ENCODE measurements at regions not wholly inside any gene's neighbourhood (a gene's known extent, or its start where the extent isn't known, plus 50 kb on each side); places are given as distances from the start of the nearest gene placed in this dataset.
"Not testable (repeated sequence)": the region's sequence is repeated elsewhere in the genome, so short reads cannot be mapped to it uniquely, and the experiment has no call there.

DNA sequence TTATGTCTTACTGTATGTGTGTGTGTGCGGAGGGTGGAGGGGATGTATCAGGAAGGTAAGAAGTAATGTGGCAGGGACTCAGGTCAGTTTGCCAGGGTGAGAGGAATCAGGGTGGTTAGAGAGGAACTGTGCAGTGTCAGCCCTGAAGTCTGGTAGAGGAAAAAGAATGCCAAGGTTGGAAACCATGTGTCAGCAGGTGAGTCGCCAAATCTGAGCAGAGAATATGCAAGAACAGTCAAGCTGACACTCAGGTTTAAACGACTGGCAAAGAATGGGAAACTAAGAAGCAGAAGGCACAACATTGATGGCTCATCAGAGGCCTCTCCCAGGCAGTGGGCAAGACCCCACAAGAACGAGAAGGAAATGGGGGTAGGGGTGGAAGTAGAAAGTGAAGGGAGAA lies 107.5 kb upstream of the TBX18 start:
- no peak for DNase-seq (ENCODE audit: low read depth)

DNA sequence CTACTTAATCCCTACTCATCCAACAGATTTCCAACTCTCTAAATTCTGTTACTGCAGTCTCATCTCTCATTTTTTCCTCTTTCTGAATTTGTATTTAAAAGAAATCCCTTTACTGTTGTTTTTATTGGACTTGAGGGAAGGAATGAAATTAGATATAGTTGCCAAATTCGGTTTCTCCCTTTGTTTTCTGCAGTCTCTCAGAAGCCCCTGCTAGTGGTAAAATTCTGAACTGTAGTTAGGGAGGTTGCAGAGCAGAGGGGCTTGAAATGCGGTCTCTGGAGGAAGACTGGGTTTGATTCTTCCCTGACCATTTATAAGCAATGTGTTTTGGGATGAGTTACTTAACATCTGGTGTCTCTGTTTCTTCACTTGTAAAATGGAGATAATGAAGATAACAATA lies 106.3 kb upstream of the TBX18 start:
- no peak for DNase-seq (ENCODE audit: low read depth)

DNA sequence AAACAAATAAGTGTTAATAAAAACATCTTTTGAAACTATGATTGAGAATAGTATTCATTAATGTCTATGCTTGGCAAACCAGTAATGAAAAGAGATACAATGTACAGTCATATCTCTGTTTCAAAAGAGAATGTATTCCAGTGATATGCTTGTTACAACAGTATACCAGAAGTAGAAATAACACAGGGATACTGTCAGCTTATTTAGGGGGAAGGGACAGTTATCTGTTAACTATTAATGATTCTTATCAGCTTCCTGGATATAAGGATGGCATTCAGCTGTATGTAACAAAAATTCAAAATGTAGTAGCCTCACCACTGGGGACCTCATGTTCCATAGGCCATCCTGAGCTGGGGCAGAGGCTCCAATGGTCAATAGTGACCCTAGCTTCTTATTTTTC lies 103.8 kb upstream of the TBX18 start:
- no peak for DNase-seq (ENCODE audit: low read depth)

DNA sequence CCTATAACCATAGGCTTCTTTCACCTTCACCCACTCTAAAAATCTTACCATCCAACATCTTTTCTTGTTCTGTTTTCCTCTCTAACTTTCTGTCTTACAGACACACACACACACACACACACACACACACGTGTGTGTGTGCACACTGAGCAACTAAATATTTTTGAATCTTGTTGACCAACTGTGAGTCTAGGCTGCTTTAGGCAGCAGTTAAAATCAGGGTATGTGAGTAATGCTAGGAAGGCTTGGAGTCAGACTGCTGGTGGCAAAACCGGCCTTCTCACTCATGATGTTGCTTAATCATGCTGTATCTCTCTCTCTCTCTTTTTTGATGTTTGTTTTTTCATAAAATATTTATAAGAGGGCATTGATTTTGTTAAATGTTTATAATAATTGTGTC lies 103.1 kb upstream of the TBX18 start:
- peak; percentile 78 for DNase-seq (ENCODE audit: low read depth)

DNA sequence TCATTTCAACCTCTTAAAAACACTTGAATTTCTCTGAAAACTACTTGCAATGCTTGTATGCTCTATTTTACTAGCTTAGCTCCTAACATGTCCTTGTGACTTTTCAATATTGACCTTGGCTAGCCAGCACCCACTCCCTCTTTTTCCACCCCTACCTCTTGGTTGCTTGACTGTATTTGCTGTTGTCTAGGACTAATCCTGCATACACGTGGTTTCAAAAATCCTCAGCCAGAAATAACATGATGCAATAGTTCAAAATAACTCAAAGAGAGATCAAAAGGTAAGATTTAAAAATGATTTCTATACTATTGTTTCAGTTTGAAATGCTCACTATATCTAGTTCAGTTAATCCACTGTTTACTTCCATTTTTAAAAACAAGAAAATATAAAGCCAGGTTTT lies 102.3 kb upstream of the TBX18 start:
- peak; percentile 60 for DNase-seq (ENCODE audit: low read depth)

DNA sequence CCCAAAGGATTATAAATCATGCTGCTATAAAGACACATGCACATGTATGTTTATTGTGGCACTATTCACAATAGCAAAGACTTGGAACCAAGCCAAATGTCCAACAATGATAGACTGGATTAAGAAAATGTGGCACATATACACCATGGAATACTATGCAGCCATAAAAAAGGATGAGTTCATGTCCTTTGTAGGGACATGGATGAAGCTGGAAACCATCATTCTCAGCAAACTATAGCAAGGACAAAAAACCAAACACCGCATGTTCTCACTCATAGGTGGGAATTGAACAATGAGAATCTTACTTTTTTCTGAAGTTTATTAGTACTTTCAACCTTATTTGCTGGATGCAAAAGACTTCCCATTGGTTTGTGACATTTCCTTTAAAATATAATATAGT lies 101.0 kb upstream of the TBX18 start:
- not testable (repeated sequence) for DNase-seq (ENCODE audit: low read depth)

DNA sequence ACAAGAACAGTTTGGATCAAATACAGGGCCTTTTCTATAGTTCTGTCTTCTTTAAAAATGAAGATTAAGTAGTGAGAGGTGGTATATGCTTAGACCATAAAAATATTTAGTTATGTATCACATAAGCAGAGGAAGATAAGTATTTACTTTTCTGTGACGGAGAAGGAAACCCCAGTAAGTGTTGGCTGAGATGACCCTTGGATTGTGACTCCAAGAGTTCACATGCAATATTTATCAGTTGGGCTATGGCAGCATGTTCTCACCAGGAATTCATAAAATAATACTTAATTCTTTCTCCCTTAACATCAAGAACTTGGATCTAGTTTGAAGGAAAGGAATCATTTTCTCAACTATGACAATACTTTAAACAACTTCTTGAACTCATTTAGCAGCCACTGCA lies 98.4 kb upstream of the TBX18 start:
- no peak for DNase-seq (ENCODE audit: low read depth)

DNA sequence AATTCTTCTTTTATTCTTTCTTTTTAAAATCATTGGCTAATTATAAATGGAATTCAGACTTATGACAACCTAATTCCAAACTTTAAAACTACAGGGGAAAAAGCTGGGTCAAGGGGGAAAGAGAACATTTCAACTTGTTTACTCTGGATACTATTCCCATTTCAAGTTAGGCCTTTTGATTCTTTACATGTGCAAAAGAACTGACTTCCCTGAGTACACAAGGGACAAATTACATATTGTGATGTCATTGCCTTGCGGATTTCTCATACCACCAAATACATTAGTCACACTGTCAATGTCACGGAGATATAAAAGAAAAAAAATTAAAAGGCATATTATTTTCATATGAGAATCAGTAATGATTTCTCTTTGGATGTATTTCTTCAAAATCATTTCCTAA lies 96.5 kb upstream of the TBX18 start:
- DNase-seq (ENCODE audit: low read depth) = no peak

DNA sequence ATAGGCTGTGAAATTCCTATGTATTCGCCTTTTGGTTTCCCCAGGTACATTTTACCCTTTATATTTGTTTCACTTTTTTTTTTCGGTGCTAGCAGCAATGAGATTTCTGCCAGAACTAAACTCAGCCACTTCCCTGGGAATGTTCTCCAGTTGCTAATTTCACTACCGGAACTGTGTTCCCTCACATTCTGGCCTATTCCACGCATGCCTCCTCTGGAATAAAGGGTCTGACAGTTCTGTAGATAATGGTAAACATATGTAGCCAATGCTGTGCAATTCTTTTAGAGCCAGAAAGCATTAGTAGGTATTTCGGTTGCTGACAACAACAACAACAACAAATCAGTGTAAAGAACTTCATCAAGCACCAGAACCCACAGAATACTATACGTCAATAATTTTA lies 96.1 kb upstream of the TBX18 start:
- DNase-seq (ENCODE audit: low read depth) = no peak

DNA sequence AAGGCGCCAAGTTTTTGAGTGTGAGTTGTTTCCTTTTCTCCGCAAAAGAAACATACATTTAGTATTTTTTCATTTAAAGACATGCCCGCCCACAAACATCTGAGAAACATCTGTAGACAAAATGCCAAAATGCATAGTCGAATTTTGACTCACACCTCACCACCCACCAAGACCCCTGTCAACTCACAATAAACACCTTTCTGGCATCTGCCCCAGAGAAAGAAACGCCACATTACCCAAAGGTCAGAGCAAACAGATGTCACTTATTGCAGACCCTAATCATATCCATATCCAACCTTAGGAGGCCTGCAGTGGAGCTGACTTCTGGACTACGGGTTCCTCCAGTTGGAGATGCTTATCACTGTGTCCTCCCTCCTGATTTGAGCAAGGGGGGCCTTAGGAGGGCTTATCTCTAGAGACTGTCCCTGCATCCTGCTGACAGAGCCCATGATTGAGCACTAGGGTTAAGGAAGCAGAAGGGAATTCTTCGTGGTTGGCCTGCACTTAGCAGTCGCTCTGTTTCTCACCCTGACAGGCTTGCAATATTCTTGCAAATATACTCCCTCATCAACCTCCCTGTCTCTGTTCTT lies 90.5 kb upstream of the TBX18 start:
- DNase-seq (ENCODE audit: low read depth) = no peak

DNA sequence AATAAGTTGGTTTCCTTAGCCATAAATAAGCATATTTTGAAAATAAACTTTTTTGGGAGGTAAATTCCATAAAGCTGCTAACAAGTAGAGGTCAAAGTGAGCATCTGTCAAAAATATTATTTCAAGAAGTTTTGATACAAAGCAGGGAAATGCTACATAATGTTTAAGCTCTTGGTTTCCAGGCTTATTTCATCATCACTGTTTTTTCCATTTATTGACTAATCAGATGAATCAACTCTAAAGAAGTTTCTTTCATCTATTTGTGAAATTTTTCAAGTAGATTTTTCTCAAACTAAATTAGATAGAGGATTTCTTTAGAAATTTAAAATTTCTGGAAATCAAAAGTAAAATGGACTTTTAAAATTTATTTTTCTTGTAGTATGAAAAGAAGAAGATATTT lies 89.5 kb upstream of the TBX18 start:
- no peak for DNase-seq (ENCODE audit: low read depth)

DNA sequence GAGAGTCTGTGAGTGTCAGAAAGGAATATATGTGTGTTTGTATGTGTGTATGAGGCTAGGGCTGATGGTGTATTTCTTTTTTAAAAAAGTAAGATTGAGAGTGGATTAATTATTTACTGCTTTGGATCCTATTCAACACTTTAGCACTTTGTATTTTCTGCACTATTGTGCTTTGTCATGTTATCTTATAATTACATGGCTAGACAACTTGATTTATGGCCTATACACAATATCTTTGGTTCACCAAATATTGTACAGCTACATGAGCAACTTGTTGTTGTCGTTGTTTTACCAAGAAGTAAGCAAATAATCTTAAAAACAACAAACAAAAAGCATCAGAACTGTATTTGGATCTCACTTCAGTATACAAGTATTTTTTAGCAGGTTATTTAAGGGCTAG lies 84.6 kb upstream of the TBX18 start:
- no peak for DNase-seq (ENCODE audit: low read depth)

DNA sequence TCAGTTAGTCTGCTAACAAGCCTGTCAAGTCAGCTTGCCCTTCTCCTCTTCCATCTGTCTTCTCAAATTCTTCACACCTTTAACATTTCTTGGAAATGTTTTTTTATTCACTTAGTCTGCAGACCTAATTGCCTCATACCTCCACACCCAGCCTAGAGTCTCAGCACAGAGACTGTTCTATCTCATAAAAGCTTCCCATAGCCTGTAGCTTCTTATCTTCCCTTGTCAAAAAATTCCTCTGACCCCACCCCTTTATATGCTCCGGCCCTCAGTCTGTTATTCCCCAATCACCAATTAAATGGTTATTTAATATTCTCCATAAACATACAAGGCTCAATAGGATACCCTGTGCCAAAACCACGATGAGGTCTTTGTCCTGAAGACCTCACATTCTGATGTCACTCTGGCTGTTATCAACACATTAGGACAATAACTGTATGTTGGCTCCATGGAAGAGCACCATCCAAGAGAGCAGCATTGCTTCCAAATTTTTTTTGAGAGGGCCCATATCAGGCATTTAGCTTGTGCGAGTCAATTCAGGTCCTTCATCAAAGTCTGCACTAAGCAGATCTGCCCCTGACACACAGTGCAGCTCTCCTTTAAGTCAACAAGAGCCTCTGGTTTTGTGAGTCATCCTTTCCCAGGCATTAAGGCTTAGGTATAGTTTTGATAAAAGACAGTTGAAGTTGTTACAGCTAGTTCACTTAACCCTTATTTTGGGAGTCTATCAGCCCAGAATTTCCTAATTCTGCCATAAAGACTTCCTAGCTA lies 83.2 kb upstream of the TBX18 start:
- DNase-seq (ENCODE audit: low read depth) = no peak

DNA sequence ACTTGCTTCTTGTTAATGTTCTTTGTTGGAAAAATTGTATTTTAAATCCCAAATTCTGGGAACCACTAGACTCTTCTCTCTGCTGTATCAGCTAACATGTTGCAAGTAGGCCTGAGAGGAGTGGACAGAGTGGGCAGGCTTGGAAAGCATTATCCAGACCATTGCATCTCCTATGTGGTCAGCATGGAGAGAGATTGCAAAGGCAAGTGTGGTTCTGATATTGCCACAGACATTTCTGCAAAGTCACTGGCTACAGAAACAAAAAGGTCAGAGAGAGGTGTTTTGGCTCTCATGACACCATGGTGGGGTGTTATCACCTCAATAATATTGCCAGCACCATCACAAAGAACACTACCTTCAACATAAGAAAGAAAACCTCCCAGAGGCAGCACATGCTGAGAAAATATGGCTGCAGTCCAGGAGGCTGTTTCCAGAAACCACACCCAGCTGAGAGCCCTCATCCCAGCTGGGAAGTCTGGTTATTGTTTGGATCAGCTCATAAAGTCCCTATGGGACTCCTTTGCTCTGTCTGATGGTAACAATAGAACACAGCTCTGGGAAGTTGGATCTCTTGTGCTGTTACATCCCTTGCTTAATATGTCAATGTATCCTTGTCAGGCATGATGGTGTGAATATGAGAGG lies 78.2 kb upstream of the TBX18 start:
- no peak for DNase-seq (ENCODE audit: low read depth)

DNA sequence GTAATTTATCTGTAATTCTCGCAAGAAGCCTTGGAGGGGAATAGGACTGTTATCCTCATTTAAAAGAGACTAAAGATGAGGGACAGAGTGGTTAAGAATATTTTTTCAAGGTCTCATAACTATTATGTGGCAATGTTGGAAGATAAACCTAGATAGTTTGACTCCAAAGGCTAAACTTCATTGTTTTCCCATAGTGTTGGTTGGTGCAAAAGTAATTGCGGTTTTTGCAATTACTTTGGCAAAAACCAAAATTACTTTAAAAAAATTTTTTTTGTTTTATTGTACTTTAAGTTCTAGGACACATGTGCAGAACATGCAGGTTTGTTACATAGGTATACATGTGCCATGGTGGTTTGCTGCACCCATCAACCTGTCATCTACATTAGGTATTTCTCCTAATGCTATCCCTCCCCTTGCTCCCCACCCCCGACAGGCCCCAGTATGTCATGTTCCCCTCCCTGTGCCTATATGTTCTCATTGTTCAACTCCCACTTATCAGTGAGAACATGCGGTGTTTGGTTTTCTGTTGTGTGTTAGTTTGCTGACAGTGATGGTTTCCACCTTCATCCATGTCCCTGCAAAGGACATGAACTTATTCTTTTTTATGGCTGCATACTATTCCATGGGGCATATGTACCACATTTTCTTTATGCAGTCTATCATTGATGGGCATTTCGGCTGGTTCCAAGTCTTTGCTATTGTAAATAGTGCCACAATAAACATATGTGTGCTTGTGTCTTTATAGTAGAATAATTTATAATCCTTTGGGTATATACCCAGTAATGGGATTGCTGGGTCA lies 72.9 kb upstream of the TBX18 start:
- not testable (repeated sequence) for DNase-seq (ENCODE audit: low read depth)

DNA sequence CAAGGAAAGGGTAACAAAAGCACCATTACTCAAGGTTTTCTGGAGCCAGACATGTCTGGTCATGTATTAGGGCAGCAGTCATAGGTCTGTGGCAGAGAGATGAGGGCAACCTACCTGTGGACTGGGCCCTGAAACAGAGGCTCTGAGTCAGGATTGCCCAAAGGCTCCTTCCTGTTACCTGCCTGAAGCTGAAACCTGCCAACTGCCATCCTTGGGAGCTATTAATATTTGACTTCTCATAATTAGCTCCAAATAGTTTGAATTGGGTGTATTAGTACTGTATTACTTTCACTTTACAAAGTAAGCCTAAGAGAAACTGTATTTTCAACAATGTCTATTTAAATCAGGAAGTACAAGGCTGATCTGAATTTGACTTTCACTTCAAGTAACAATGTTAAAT lies 72.0 kb upstream of the TBX18 start:
- DNase-seq (ENCODE audit: low read depth) = no peak

DNA sequence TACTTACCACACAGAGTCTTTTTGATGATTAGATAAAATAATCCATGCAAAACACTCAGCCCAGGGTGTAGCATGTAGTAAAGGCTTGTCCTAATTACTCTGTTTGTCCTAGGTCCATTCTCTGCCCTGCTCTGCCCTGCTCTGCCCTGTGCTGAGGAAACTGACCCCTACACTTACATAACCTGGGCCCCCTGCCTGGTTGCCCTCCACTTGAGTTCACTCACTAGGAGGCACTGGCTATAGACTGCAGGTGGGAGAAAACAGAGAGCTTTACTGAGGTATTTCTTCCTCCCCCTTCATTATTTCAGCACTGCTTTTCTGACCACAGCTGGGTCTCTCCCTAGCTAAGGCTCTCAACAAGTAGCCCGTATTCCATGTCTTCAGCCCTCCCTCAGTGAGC lies 70.9 kb upstream of the TBX18 start:
- no peak for DNase-seq (ENCODE audit: low read depth)

DNA sequence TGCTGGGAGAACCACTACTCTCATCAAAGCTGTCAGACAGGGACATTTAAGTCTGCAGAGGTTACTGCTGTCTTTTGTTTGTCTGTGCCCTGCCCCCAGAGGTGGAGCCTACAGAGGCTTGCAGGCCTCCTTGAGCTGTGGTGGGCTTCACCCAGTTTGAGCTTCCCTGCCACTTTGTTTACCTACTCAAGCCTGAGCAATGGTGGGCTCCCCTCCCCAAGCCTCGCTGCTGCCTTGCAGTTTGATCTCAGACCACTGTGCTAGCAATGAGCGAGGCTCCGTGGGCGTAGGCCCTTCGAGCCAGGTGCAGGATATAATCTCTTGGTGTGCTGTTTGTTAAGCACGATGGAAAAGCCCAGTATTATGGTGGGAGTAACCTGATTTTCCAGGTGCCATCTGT lies 67.5 kb upstream of the TBX18 start:
- not testable (repeated sequence) for DNase-seq (ENCODE audit: low read depth)

DNA sequence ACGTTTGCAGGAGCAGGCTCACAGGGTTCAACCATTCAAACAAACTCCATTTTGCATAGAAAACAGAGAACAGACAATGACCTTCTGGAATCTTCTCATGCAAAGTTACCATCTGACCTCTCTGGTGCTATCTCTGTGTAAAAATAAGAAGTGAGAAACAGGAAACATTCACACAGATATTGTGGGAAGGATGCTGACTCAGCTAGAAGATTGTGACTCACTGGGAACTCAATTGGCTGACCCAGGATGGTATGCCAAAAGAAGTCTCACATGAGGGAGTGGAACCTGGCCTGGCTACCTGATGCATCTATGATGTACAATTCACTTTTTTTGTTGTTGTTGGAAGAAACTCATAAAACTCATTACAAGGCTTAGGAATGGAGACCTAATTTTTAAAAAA lies 61.1 kb upstream of the TBX18 start:
- no peak for DNase-seq (ENCODE audit: low read depth)

DNA sequence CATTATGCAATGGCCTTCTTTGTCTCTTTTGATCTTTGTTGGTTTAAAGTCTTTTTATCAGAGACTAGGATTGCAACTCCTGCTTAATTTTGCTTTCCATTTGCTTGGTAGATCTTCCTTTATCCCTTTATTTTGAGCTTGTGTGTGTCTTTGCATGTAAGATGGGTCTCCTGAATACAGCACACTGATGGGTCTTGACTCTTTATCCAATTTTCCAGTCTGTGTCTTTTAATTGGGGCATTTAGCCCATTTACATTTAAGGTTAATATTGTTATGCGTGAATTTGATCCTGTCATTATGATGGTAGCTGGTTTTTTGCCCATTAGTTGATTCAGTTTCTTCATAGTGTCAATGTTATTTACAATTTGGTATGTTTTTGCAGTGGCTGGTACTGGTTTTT lies 56.9 kb upstream of the TBX18 start:
- not testable (repeated sequence) for DNase-seq (ENCODE audit: low read depth)

DNA sequence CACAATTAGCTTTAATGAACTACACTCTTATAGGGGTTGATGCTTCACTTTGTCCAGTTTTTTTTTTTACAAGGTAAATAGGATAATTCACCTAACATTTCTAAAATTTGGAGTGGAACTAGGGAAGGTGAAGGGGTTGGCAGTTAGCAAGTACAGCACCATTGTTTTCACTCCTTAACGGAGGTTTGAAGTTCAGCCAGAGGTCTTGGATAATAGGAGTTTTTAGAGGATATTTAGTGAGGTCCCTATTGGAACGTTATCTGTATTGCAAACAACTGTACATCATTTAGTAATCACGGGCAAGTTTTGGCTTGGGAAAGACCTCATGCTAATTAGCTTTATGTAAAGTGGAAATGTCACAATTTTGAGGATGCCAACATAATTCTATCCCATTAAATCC lies 52.3 kb upstream of the TBX18 start:
- no peak for DNase-seq (ENCODE audit: low read depth)

DNA sequence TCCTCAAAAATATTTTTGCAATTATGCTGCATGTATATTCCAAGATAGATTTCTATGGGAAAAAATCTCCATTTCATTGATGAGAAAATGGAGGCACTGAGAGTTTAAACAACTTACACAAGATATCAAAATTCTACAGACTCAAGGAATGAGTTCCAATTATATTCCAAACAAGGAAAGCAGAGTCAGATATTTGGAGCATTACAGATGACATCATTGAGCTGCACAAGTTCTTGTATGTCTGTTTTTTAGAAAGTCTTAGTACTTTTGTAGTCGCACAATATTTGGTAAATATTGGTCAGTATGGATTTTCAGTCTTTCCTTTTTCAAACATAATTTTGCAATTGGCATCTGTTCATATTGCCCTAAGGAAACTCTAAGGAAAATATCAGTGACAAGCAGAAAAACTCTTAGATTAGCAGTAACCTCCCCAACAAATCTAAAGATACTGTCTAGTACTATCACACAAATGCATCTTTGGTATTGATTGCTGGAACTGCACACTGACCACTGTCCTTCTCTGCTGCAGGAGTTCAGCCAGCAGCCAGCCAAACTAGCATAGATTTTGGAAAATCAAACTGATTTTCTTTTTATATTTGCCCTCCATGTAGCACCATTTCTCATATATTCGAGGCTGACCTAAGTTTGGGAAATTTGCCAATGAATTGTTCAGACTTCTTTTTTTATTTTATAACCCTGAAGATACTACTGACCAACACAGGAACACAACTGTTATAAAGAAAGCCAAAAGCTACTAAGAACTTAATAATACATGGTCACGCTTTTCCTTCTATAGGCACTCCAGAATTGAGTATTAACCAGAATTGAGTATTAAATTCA lies 51.7 kb upstream of the TBX18 start:
- no peak for DNase-seq (ENCODE audit: low read depth)
